ENCODE measurements at regions not wholly inside any gene's neighbourhood (a gene's known extent, or its start where the extent isn't known, plus 50 kb on each side); places are given as distances from the start of the nearest gene placed in this dataset.

DNA sequence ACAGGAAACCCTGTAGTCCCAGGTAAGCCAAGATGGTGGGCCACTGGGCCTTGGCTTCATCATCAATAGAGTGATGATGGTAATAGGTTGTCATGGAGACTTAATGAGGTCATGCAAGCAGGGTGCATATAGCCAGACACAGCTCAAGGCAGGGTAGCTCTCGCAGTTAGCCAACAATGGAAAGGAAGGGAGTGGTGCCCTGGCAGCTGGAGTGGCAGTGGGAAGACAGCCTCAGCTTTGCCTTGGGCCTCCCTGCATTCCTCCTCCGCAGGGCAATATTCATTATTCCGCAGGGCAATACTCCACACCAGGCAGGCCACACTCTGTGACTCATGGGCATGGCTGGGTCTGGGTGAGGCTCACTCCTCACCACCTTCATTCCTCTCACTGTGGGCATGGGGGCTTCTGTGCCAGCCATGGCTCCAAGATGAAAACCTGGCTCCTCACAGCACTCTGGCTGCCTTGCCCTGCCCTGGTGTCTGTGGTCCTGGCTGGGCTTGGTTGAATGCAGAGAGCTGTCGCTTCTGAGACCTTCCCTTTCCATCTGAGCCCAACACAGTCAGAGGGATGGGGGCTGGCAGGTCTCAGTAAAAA is 163.1 kb upstream of the PMEPA1 start:
- POLR2A ChIA-PET: no interaction called here
- H4K20me1 ChIP-seq (ENCODE audit: insufficient read depth): no peaks in the 10 kb centered on the region

More for the DNA sequence above, 163.1 kb upstream of the PMEPA1 start:
- Histone ChIP-seq H3K9ac (ENCODE audit: low read length) (no peak overlapping the region), H3K27me3 (ENCODE audit: insufficient read depth, low read length) (peaks cover 53% of the 10 kb centered on the region), H3K27ac (ENCODE audit: low read depth, low read length) (no peak overlapping the region), H3K9me2 (ENCODE audit: insufficient read depth) (no peaks in the 10 kb centered on the region), H3K4me1 (ENCODE audit: control insufficient read depth in 1 of 2, insufficient read depth in 2 of 2, low read length in 2 of 2) (no peaks in the 10 kb centered on the region), H3K79me2 (ENCODE audit: insufficient read depth, low read length) (no peaks in the 10 kb centered on the region), H3K9me3 (ENCODE audit: control insufficient read depth in 1 of 2, insufficient read depth in 1 of 2, low read depth in 1 of 2, low read length in 2 of 2) (no peaks in the 10 kb centered on the region), H2AFZ (ENCODE audit: low read depth, low read length, poor library complexity, severe bottlenecking) (no peak overlapping the region), H3K36me3 (ENCODE audit: control insufficient read depth in 1 of 2, insufficient read depth in 2 of 2, low read length in 2 of 2) (no peaks in the 10 kb centered on the region), H3K4me3 (replicated peaks in 1 of 2; ENCODE audit: low read depth in 1 of 2, low read length in 2 of 2) (no peak overlapping the region), H3K4me2 (ENCODE audit: low read length) (no peak overlapping the region)
- ChIA-PET RAD21 (ENCODE audit: low non-redundant PET in 1 of 2, low total read pairs in 2 of 2, uncharacterized antibody in 2 of 2, unreplicated experiment in 2 of 2) (no interaction called here), CTCF (no interaction called here)
- ATAC-seq (no peak), DNase-seq (ENCODE audit: low read depth, low spot score) (no peak)
- TF ChIP-seq REST (IDR thresholded peaks at IDR 0.05; ENCODE audit: low read depth) (no peak), EZH2phosphoT487 (IDR thresholded peaks at IDR 0.05; ENCODE audit: borderline replicate concordance) (no peak), TCF7L2 (IDR thresholded peaks at IDR 0.05; ENCODE audit: borderline replicate concordance, extremely low read depth, insufficient read depth, insufficient read length) (no peak), CBX3 (IDR thresholded peaks at IDR 0.05; ENCODE audit: low read depth) (no peak), ZFX (IDR thresholded peaks at IDR 0.05) (no peak), FOSL1 (IDR thresholded peaks at IDR 0.05; ENCODE audit: low read depth) (no peak), POLR2AphosphoS5 (IDR thresholded peaks at IDR 0.05; ENCODE audit: low read depth, low read length) (no peak)
- TF ChIP-seq, protein P1, sequence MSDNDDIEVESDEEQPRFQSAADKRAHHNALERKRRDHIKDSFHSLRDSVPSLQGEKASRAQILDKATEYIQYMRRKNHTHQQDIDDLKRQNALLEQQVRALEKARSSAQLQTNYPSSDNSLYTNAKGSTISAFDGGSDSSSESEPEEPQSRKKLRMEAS (IDR thresholded peaks at IDR 0.05): no peak
- BruUV-seq (replicated peaks): no TSS peak
- intact Hi-C loops (cut with micrococcal nuclease): no loop called here

All from HCT116 (cell line).